ENCODE measurements at regions not wholly inside any gene's neighbourhood (a gene's known extent, or its start where the extent isn't known, plus 50 kb on each side); places are given as distances from the start of the nearest gene placed in this dataset.
"Not testable (repeated sequence)": the region's sequence is repeated elsewhere in the genome, so short reads cannot be mapped to it uniquely, and the experiment has no call there.

DNA sequence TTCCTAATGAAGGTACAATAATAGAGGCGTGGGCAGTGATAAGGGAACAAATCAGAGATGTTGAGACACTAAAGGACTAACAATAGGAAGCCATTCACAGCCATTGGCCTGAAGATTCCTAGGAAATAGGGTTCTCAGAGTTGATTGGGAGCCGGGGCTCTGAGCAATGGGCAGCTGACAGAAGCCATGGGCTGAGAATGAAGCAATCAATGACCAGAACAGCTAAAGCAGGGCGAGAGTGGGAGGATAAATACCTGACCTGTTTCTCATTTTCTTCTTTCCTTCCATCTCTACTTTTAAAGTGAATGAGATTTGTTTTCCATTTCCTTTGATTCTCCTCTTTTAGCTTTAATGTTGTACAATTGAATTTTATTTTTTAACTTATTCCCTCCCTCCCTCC is 774.7 kb upstream of the ADGRL4 start:
- no peak for DNase-seq

DNA sequence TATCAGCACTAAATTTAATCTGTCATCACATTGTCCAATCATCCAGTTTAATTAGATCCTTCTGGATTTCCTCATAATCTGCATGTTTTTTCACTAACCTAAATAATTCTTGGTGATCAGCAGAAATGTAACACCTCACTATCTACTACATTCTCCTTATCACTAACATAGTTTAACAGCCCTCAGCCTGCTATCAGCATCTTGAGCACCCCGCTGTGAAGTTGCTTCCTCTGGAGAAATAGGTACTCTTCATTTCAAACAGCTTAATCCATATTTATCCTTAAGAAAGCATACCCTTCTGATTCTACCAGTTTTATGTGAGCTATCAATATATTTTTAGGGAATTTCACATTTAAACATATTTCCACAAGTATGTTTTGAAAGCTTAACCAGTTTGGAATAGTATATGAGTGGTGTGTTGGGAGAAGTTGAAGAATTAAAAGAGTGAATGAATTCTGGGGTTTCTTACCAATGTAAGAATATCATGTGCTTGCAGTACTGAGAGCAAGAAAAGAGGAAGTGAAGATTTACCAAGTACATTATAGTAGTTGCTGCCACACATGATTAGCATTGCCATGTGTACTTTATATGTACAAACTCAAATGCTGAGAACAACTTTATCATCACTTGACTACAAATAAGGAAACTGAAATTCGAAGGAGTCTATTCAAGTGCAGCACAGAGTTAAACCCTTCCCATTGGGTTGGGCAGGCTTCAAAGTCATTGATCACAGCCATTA is 771.1 kb upstream of the ADGRL4 start:
- no peak for DNase-seq

DNA sequence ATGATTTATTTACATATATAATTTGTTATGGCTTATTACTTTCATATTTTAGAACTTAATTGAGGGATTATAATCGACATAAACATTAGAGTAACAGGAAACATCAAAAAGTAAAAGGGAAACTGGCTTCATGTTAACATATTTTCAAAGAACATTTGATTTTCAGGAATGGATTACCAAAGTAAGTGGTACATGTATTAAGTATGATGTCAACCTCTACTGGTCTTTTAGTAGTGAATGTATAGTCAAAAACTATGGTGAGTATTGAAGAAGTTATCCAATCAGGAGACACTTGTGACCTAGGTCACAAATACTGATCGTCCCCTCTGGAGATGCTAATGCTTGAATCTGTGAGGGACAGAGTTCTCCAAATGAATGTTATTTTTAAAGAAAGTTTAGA is 768.9 kb upstream of the ADGRL4 start:
- no peak for DNase-seq

DNA sequence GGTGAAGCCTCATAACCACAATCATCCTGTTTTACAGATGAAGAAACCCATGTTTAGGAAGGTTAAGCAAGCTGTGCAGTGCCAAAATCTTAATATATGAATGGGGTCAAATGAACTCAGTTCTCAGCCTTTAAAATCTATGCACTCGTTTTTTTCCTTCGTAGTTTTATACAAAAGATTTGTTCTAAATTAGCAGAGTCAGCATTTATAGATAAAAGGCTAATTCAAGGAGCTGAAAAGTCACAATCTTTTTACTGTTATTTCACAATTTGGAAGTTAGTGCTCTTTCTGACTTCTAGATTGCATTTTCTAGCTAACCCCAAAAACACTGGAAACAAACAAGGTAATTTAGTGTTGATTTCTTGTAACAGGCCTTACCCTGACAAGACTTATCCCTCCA is 766.9 kb upstream of the ADGRL4 start:
- DNase-seq, result no peak

DNA sequence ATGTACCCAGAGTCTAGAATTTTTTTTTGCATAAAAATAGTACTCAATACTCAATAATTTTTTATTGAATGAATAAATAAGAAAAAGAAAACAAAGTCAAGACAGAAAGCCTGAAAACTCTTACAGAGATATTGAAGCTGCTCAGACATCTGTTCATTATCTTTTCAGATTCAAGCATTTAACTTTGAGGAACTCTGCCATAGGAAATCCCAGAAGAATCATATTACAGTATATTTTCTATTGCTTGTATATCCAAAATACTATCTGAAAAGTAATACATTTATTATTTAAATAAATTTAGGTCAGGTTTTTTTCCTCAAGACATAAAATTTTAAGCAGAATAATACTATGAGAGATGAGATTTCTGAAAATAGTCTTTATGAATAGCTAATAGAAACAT is 755.9 kb upstream of the ADGRL4 start:
- DNase-seq, result no peak

DNA sequence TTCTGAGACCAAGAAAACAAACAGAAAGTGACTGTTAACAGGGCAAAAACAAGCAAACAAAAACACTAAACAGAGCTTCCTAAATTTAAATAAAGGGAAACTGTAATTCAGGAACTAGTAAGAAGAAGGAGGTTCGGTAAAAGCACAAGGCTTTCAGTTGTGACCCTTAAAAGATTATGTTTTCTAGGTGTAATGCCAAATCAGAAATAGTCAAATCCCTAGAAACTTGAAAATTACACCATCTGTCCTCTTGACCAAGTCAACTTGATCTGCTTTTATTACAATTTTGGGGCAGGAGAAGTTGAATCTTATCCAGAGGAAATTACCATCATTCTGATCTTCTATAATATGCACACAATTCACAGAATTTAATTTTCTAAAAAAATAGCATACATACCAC is 754.0 kb upstream of the ADGRL4 start:
- no peak for DNase-seq

DNA sequence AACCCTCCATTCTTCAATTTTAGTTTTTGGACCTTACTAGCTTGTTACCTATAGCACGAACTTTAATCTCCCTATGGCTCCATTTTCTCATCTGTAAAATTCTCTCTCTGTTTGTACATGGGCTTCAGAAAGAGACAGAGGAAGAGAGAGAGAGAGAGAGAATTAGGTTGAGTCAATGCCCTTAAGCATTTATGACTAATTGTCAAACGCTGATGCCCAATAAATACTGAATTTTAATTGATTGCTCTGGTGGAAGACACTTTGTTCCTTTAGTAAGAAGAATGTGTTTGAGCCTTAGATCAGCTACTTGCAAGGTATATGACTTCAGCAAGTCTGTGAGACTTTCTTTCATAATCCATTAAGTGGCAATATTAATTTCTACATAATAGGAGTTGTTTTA is 743.1 kb upstream of the ADGRL4 start:
- DNase-seq, result no peak

DNA sequence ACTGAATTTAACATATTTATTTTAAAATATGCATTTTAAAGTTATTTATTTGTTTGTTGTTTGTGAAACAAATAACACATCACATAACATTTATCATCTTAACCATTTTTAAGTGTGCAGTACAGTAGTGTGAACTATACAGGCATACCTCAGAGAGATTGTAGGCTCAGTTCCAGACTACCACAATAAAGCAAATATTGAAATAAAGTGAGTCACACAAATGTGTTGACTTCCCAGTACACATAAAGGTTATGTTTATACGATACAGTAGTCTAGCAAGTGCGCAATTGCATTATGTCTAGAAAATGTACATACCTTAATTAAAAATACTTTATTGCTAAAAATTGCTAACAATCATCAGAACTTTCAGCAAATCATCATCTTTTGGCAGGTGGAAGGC is 739.4 kb upstream of the ADGRL4 start:
- no peak for DNase-seq

DNA sequence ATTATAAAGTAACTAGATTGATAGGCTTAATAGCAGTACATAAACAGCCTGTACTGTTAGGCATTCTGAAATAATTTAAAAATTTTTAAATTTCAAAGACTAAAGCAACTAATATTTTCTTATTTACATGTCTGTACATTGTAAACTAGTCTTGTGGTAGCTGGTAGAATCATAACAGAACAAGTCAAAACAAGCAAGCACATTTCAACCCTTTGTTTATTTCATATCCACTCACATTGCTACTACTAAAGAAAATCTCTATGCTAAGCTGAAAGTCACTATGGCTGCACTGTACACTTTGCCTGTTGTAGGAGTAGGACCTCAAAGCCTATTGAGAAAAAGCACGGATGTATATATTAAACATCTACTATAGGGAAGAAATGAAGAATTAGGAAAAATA is 738.2 kb upstream of the ADGRL4 start:
- no peak for DNase-seq

DNA sequence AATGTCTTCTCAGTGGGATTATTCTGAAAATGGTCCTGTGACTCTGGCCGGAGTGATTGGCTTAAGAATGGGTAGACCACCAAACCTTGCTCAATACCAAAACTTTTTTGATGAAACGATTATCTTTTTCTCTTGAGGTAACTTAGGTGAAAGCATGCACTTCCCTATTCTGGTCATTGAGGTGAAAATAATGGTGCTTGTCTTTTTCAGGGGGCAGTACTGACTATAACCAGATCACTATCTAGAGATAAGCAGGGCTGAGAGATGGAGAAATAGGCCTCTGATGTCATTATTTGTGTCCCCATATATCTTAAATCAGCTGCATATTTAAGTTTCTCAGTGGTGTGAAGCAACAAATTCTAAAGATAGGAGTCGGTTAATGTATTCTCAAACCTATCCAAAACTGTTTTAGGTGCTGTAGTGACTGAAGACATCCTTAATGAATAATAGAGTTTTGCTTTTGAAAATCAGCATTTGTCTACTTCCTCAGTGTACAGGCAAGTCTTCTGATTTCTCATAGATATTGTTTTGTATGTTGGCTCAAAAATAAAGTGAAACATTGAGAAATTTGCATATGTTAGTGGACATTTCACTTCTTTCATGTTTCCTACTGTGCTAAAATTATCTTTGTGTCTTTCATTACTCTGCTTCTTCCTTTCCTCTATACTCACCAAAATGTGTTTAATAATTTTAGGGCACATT is 735.3 kb upstream of the ADGRL4 start:
- no peak for DNase-seq

DNA sequence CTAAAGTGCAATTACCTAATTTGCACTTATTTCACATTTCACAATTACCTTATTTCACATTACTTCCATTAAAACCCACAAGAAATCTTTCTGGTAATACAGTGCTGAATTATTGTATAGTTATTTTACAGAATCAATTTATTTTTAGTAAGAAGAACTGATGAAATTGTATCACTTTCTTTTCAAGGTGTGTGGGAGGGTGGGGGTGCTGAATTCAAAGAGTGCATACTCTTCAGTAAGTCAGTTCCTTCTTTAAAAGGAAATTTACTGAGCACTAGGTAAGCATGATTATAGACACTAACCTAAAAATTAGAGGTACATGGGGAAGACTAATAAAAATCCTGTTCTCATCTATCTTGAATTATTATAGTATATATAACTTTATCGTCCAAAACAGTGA is 731.6 kb upstream of the ADGRL4 start:
- DNase-seq, result no peak

DNA sequence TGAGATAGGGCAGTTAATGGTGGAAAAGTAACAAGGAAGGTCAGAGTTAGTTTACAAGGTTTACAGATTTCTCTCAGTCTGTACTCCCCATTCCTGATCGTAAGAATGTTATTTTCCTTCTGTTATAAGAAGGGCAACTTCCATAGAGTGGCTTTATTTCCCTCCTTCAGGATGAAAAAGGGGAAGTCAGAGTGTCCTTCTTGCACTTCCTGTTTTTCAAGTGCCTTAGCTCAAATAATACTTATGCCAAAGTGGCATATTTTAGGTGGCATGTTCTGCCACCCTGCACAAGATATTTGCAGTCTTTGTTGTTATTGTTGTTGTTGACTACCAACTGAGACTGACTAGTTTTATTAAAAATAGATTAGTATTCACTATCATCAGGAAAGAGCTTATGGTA is 730.7 kb upstream of the ADGRL4 start:
- DNase-seq, result no peak

DNA sequence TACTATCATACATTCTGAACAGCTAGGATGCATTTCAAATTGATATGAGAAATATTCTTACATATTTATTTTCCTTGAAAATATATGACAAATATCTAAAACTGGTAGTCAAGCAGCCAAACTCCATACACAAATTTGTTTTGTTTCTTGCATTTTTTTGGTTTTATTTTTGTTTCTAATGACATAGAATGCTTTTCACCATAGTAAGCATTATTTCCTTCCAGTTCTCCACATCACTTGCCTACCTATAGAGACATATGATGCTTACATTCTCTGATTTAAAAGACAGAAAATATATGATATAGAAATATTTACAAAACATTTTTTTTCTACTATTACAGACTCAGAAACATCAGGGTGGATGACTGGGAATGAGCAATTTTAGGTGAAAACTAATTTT is 726.4 kb upstream of the ADGRL4 start:
- DNase-seq, result no peak

DNA sequence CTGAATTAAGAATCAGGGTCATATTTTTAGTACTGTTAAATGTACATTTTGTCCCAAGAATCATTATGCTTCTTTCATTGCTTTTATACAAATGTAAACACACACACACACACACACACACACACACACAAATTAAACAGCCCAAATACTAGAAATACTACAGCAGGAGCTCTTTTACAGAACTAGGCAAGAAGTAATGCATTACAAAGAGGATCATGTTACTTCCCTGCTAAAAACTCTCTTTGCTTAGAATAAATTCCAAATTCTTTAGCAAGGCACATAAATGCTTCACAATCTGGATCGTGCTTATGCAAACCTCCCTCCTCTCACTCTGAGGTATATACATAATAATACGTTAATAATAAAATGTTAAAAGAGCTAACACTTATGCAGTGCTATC is 720.4 kb upstream of the ADGRL4 start:
- peak in 1 of 2 donors; percentile 4 for DNase-seq

DNA sequence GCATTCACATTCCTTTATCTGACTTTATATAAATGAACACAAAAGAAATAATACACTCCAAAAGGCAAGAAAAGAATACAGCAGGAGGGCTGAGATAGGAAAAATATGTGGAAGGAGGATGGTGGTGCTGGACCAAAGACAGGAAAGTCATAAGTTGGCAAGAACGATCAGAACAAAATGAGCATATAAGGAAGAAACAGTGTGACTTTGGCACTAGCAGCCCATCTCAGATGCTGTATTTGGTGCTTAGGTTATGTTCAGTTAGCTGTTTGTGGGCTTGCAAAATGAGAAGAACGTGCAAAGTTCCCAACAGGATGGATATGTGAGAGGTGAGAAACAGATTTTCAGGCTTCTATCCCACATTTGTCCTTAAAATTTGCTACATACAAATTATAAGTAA is 719.8 kb upstream of the ADGRL4 start:
- peak in 1 of 2 donors; percentile 21 for DNase-seq

DNA sequence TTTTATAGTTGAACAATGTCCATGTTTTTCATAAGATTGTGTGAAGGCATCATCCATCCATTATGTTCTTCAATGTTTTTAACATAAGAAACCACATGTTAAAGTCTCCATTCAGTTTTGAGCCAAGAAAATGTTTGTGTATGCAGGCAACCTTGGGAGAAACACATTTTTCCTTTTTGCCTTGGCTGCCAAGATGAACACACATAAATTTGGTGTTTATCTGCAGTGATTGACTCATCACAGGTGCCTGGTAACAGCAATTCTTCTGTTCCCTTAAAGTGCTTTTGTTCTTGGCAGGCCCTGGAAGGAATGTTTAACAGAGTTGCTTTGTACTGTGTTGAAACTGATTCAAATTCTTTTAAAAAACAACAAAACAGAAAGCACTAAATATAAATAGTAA is 709.9 kb upstream of the ADGRL4 start:
- peak in 1 of 2 donors; percentile 13 for DNase-seq

DNA sequence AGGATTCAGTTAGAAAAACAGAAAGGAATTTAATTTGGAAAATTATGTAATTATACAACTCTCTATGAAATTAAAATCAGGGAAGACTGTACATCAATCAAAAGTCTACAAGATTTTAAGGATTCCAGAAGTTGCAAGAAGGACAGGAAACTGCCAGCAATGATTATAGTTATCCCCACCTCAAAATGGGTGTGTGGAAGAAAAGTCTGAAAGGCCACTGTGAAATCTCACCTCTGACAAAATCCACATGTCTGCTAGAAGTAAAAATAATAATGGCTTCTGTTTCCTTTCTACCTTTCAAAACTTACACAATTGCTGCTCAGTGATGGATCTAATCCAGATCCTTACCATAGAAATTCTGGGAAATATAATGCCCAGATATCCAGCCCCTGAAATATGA is 708.1 kb upstream of the ADGRL4 start:
- DNase-seq, result no peak

DNA sequence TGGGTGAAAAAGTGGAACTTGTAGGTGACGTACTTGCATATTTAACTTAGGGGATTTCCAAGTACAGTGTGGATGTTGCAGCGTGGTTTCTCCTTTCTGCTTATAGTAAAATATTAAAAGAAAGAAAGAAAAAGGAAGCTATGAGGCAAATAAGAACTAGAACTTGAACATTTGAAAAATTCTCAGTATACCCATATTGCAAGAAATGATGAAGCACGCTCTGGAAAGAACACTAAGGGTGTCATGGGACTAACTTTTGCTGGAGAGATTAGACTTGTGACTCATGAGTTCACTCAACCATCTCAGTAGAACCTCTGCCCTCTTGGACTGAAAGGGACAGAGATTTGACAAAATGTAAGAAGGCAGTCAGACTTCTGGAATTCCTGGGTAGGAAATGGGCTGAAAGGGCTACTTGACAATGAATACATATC is 704.5 kb upstream of the ADGRL4 start:
- no peak for DNase-seq

DNA sequence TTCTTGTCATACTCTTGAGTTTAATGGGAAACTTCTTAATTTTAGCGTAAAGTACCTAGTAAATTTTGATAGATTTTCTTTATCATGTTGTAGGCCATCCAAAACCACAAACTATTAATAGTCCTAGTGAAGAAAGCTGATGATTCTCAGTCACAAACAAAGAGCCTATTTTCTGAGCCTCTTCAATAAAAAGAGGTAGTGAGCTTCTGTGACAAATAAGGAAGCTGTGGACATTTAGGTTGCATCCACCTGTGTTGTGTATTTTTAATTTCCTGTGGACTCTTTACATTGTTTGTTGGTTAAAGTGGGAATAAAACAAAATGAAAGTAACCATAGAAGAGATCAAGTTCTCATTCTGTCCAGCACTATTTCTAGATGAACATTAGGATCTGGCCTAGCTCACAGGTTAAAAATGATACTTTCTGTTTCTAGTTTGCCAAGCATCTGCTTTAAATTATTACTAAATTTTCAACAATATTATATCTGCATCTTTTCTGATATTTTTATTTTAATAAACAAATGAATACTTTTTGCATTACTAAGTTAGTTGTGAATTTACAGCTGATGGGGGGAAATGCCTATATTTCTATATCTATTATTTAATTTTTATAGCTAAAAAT is 702.2 kb upstream of the ADGRL4 start:
- no peak for DNase-seq

DNA sequence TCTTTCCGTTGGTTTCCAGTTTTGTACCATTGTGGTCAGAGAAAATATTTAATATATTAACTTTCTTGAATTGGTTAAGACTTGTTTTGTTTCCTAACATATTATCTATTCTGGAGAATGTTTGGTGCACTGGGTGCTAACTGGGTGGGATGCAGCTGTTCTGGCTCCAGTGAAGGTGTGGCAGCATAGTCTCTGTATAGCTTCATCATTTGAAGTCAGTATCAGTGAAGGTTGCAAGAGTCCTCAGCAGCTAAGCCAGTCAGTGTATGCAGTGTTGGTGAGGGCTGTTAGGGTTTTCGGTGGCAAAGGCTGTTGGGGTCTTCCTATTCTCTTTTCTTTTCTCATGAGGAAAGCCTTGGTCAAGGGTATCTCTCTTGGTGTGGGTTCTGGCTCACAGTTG is 698.7 kb upstream of the ADGRL4 start:
- DNase-seq, result no peak

DNA sequence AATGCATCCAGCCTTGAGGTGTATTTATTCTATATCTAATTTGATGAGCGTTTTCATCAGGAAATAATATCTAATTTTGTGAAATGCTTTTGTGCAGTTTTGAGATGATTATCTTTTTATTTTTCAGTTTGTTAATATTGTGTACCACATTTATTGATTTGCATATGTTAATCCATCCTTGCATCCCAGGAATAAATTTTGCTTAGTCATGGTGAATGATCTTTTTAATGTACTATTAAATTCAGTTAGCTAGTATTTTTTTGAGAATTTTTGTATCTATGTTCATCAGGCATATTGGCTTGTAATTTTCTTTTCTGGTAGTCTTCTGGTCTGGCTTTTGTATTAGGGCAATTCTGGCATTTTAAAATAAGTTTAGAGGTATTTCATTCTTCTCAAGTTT is 697.5 kb upstream of the ADGRL4 start:
- no peak for DNase-seq

DNA sequence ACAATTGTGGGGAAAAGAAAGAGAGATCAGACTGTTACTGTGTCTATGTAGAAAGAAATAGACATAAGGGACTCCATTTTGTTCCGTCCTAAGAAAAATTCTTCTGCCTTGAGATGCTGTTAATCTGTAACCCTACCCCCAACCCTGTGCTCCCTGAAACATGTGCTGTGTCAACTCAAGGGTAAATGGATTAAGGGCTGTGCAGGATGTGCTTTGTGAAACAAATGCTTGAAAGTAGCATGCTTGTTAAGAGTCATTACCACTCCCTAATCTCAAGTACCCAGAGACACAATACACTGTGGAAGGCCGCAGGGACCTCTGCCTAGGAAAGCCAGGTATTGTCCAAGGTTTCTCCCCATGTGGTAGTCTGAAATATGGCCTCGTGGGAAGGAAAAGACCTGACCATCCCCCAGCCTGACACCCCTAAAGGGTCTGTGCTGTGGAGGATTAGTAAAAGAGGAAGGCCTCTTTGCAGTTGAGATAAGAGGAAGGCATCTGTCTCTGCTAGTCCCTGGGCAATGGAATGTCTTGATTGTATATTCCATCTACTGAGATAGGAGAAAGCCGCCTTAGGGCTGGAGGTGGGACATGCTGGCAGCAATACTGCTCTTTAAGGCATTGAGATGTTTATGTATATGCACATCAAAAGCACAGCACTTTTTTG is 695.9 kb upstream of the ADGRL4 start:
- DNase-seq, result not testable (repeated sequence)

DNA sequence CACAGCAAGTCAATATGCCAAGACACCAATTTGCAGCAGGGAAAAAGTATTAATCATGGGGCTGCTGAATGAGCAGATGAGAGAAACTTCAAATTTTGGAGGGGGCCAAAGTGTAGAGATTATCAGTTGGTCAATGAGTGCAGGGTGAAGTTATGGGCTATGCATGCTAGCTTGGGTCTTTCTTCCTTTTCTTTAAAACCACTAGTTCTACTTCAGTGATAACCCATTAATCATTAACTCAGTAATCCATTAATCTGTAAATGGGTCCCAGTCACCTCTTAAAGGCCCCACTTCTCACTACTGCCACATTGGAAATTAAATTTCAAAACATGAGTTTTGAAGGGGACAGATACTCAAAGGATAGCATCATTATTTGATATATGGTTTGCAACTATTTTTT is 688.6 kb upstream of the ADGRL4 start:
- DNase-seq, result no peak

DNA sequence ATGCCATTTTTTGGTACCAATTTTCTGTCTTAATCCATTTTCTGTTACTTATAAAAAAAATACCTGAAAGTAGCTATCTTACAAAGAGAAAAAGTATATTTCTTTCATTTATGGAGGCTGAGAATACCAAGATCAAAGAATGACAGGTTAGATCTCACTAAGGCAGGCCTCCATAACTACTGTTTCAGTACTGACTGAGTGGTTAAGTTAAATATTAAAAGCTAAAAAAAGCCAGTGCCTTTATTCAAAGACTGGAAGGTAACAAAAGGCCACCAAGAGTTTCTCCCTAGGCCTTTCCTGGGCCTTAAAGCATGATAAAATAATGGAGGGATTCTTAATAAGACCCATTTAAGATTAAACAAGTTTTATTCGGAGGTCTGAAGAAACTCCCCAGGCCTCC is 687.7 kb upstream of the ADGRL4 start:
- DNase-seq, result no peak
